NCI-H510A treated with DMSO at 0.1 percent for 48 hours (cell line): ENCODE measurements at regions not wholly inside any gene's neighbourhood (a gene's known extent, or its start where the extent isn't known, plus 50 kb on each side); places are given as distances from the start of the nearest gene placed in this dataset.

Source experiments
- DNase-seq: peaks from one replicate; lab custom pipeline; 2025; lab: John Stamatoyannopoulos, UW

GRCh38 chr7:121450631-121451198, 54.6 kb upstream of the FAM3C start:
- no peak for DNase-seq

GRCh38 chr7:121449735-121450240, 53.7 kb upstream of the FAM3C start:
- no peak for DNase-seq

- no peak for DNase-seq
Observed at GRCh38 chr7:121449329-121449728, 53.2 kb upstream of the FAM3C start.

GRCh38 chr7:121448429-121448828, 52.3 kb upstream of the FAM3C start:
- DNase-seq: no peak

GRCh38 chr7:121447911-121448300, 51.8 kb upstream of the FAM3C start:
- no peak for DNase-seq

GRCh38 chr7:121447243-121447910, 51.3 kb upstream of the FAM3C start:
- DNase-seq: no peak

GRCh38 chr7:121446526-121446925, 50.4 kb upstream of the FAM3C start:
- DNase-seq: no peak
